ENCODE measurements at regions not wholly inside any gene's neighbourhood (a gene's known extent, or its start where the extent isn't known, plus 50 kb on each side); places are given as distances from the start of the nearest gene placed in this dataset.
"Not testable (repeated sequence)": the region's sequence is repeated elsewhere in the genome, so short reads cannot be mapped to it uniquely, and the experiment has no call there.

DNA sequence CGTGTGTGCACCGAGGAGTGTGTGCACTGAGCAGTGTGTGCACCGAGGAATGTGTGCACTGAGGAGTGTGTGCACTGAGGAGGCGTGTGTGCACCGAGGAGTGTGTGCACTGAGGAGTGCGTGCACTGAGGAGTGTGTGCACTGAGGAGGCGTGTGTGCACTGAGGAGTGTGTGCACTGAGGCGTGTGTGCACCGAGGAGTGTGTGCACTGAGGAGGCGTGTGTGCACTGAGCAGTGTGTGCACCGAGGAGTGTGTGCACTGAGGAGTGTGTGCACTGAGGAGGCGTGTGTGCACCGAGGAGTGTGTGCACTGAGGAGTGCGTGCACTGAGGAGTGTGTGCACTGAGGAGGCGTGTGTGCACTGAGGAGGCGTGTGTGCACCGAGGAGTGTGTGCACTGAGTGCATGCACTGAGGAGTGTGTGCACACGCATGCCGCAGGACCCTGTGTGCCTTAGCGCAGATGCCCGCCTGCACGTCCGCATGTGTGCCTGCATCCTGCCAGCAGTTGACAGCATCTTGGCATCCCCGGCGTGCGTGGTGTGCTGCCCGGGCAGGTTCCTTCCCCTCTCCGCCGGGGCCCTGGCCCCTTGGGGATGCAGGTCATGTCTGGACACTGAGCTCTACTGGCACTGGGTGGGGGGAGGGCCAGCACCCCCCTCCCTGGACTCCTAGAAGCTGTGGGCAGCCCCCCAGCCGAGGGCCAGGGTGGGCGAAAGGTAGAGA, 55.6 kb upstream of the NOTCH1 start:
- TF ChIP-seq, protein P1, sequence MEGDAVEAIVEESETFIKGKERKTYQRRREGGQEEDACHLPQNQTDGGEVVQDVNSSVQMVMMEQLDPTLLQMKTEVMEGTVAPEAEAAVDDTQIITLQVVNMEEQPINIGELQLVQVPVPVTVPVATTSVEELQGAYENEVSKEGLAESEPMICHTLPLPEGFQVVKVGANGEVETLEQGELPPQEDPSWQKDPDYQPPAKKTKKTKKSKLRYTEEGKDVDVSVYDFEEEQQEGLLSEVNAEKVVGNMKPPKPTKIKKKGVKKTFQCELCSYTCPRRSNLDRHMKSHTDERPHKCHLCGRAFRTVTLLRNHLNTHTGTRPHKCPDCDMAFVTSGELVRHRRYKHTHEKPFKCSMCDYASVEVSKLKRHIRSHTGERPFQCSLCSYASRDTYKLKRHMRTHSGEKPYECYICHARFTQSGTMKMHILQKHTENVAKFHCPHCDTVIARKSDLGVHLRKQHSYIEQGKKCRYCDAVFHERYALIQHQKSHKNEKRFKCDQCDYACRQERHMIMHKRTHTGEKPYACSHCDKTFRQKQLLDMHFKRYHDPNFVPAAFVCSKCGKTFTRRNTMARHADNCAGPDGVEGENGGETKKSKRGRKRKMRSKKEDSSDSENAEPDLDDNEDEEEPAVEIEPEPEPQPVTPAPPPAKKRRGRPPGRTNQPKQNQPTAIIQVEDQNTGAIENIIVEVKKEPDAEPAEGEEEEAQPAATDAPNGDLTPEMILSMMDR (IDR thresholded peaks at IDR 0.05), result not testable (repeated sequence)
- not testable (repeated sequence) for TF ChIP-seq POLR2A (IDR thresholded peaks at IDR 0.05)

All from testis (tissue), 2 donors.